ENCODE measurements at regions not wholly inside any gene's neighbourhood (a gene's known extent, or its start where the extent isn't known, plus 50 kb on each side); places are given as distances from the start of the nearest gene placed in this dataset.
"Not testable (repeated sequence)": the region's sequence is repeated elsewhere in the genome, so short reads cannot be mapped to it uniquely, and the experiment has no call there.

GRCh38 chr16:46396131-46396882 is 224.9 kb downstream of the SHCBP1 start:
- H3K4me3 ChIP-seq; DNase-seq; H3K27ac ChIP-seq; H3K4me1 ChIP-seq; intact Hi-C loops (cut with DNase I); H3K27me3 ChIP-seq; H3K36me3 ChIP-seq; ATAC-seq: not testable (repeated sequence)
- H3K9me3 ChIP-seq = peaks cover 0 to 18% (median 5%) of the 10 kb centered on the region in 12 donors
- WGBS, 4 donors = 66 to 73% (median 70%) methylated on average over 31 of the region's 31 CpGs

GRCh38 chr16:46395391-46395921 is 225.7 kb downstream of the SHCBP1 start:
- H3K4me1 ChIP-seq; ATAC-seq; H3K27ac ChIP-seq; intact Hi-C loops (cut with DNase I); H3K4me3 ChIP-seq; H3K36me3 ChIP-seq; DNase-seq; H3K27me3 ChIP-seq: not testable (repeated sequence)
- WGBS, 4 donors = 75 to 79% (median 78%) methylated on average over 23 of the region's 23 CpGs
- H3K9me3 ChIP-seq = peaks cover 0 to 18% (median 5%) of the 10 kb centered on the region in 12 donors

DNA sequence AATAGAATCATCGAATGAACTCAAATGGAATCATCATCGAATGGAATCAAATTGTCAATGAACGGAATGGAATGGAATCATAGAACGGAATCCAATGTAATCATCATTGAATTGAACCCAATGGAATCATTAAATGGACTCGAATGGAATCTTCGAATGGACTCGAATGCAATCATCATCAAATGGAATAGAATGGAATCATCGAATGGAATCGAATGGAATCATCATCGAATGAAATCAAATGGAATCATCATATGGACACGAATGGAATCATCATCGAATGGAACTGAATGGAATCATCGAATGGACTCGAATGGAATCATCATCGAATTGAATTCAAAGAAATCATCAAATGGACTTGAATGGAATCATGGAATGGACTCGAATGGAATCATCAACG is 226.2 kb downstream of the SHCBP1 start:
- H3K4me3 ChIP-seq, DNase-seq, ATAC-seq, H3K27me3 ChIP-seq, H3K36me3 ChIP-seq, H3K27ac ChIP-seq, H3K4me1 ChIP-seq: not testable (repeated sequence)
- WGBS, 4 donors = 71 to 75% (median 73%) methylated on average over 16 to 17 of the region's 17 CpGs
- H3K9me3 ChIP-seq = peaks cover 0 to 18% (median 5%) of the 10 kb centered on the region in 12 donors
- intact Hi-C loops (cut with DNase I) = loop anchor here in 1 of 10 donors (1.0 kb wide), 1 partner anchor 9 kb away; no protein-coding TSS in a partner anchor

DNA sequence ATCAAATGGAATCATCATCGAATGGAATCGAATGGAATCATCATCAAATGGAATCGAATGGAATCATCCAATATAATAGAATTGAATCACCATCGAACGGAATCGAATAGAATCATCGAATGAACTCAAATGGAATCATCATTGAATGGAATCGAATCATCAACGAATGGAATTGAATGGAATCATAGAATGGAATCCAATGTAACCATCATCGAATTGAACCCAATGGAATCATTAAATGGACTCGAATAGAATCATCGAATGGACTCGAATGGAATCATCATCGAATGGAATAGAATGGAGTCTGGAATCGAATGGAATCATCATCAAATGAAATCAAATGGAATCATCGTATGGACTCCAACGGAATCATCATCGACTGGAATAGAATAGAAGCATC is 227.0 kb downstream of the SHCBP1 start:
- not testable (repeated sequence) for DNase-seq, H3K27ac ChIP-seq, H3K36me3 ChIP-seq, H3K4me1 ChIP-seq, H3K27me3 ChIP-seq, H3K4me3 ChIP-seq, ATAC-seq
- WGBS, 4 donors = 67 to 73% (median 70%) methylated on average over 17 to 18 of the region's 18 CpGs
- peaks cover 0 to 18% (median 5%) of the 10 kb centered on the region in 12 donors for H3K9me3 ChIP-seq
- intact Hi-C loops (cut with DNase I) = loop anchor here in 1 of 10 donors (1.0 kb wide), 1 partner anchor 8 kb away; no protein-coding TSS in a partner anchor

DNA sequence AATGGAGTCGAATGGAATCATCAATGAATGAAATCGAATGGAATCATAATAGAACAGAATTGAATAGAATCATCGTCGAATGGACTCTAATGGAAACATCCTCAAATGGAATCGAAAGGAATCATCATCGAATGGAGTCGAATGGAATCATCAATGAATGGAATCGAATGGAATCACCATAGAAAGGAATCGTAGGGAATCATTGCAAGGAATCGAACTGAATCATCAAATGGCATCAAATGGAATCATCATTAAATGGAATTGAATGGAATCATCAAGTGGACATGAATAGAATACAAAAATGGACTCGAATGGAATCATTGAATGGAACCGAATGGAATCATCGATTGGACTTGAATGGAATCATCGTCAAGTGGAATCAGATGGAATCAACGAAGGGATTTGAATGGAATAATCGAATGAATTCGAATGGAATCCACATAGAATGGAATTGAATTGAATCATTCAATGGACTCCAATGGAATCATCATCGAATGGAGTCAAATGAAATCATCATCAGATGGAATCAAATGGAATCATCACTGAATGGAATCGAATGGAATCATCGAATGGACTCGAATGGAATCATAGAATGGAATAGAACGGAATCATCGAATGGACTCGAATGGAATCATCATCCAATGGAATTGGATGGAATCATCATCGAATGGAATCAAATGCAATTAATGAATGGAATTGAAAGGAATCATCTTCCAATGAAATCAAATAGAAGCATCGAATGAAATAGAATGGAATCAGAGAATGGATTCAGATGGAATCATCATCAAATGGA is 228.1 kb downstream of the SHCBP1 start:
- intact Hi-C loops (cut with DNase I); ATAC-seq: not testable (repeated sequence)
- WGBS, 4 donors = 70 to 74% (median 73%) methylated on average over 20 to 26 of the region's 26 CpGs

GRCh38 chr16:46390660-46391462 is 230.3 kb downstream of the SHCBP1 start:
- DNase-seq = peak in 2 of 5 donors; percentile 58 to 83
- peaks cover 0 to 22% (median 6%) of the 10 kb centered on the region in 12 donors for H3K9me3 ChIP-seq
- H3K27ac ChIP-seq; H3K4me3 ChIP-seq; intact Hi-C loops (cut with DNase I); H3K4me1 ChIP-seq; H3K36me3 ChIP-seq: not testable (repeated sequence)
- peaks cover 0 to 15% (median 0%) of the 10 kb centered on the region in 9 donors for H3K27me3 ChIP-seq
- peak in 2 of 4 donors; percentile 1 to 6 for ATAC-seq
- WGBS, 4 donors = 62 to 75% (median 68%) methylated on average over 29 of the region's 29 CpGs

More for the DNA sequence above, 228.1 kb downstream of the SHCBP1 start:
- not testable (repeated sequence) for H3K27ac ChIP-seq, H3K36me3 ChIP-seq, H3K4me1 ChIP-seq, H3K4me3 ChIP-seq, H3K27me3 ChIP-seq
- DNase-seq = peak in 2 of 5 donors; percentile 40 to 53
- H3K9me3 ChIP-seq = peaks cover 0 to 18% (median 5%) of the 10 kb centered on the region in 12 donors

GRCh38 chr16:46389561-46390041 is 231.6 kb downstream of the SHCBP1 start:
- peak in 4 of 5 donors; percentile 33 to 94 (median 71) for DNase-seq
- H3K4me3 ChIP-seq; ATAC-seq; intact Hi-C loops (cut with DNase I); H3K27ac ChIP-seq; H3K36me3 ChIP-seq; H3K4me1 ChIP-seq: not testable (repeated sequence)
- Histone ChIP-seq H3K9me3 (peaks cover 0 to 15% (median 1%) of the 10 kb centered on the region in 12 donors), H3K27me3 (peaks cover 0 to 15% (median 0%) of the 10 kb centered on the region in 9 donors)
- 70 to 77% (median 75%) methylated on average over 20 of the region's 20 CpGs for WGBS, 4 donors

- intact Hi-C loops (cut with DNase I); H3K27ac ChIP-seq; H3K4me1 ChIP-seq; DNase-seq; H3K36me3 ChIP-seq; ATAC-seq; H3K4me3 ChIP-seq: not testable (repeated sequence)
- Histone ChIP-seq H3K9me3 (peaks cover 0 to 19% (median 2%) of the 10 kb centered on the region in 12 donors), H3K27me3 (peaks cover 0 to 15% (median 0%) of the 10 kb centered on the region in 9 donors)
- 77 to 79% (median 77%) methylated on average over 27 of the region's 27 CpGs for WGBS, 4 donors
These were observed 232.2 kb downstream of the SHCBP1 start for GRCh38 chr16:46388939-46389491.

DNA sequence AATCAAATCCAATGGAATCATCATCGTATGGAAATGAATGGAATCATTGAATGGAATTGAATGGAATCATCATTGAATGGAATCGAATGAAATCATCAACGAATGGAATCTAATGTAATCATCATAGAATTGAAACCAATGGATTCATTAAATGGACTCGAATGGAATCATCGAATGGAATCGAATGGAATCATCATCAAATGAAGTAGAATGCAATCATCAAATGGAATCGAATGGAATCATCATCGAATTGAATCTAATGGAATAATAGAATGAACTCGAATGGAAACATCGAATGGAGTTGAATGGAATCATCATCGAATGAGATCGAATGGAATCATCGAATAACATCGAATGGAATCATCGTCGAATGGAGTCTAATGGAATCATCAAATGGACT is 232.8 kb downstream of the SHCBP1 start:
- DNase-seq; intact Hi-C loops (cut with DNase I); H3K4me3 ChIP-seq; H3K4me1 ChIP-seq; ATAC-seq; H3K27ac ChIP-seq; H3K36me3 ChIP-seq: not testable (repeated sequence)
- WGBS, 4 donors = 73 to 77% (median 74%) methylated on average over 16 of the region's 16 CpGs
- peaks cover 0 to 19% (median 2%) of the 10 kb centered on the region in 12 donors for H3K9me3 ChIP-seq
- peaks cover 0 to 15% (median 0%) of the 10 kb centered on the region in 9 donors for H3K27me3 ChIP-seq
